GM21360 (cell line): ENCODE measurements at regions not wholly inside any gene's neighbourhood (a gene's known extent, or its start where the extent isn't known, plus 50 kb on each side); places are given as distances from the start of the nearest gene placed in this dataset.
"Not testable (repeated sequence)": the region's sequence is repeated elsewhere in the genome, so short reads cannot be mapped to it uniquely, and the experiment has no call there.

ENCODE experiments used
- ATAC-seq: cut with Tn5 transposase; IDR thresholded peaks from one replicate; pipeline ENCODE4 v1.9.1; 2021; ENCODE audit warnings: mild to moderate bottlenecking, moderate library complexity; ENCODE audit not compliant: unreplicated experiment

- no peak for ATAC-seq
Measured at GRCh38 chr12:9342614-9343353, 134.6 kb upstream of the PZP start.

- no peak for ATAC-seq
Measured at GRCh38 chr12:9341260-9341585, 133.0 kb upstream of the PZP start.

GRCh38 chr12:9340422-9341259, 132.4 kb upstream of the PZP start:
- ATAC-seq: no peak

- no peak for ATAC-seq
Measured at GRCh38 chr12:9337656-9338055, 129.5 kb upstream of the PZP start.

GRCh38 chr12:9336375-9337011, 128.3 kb upstream of the PZP start:
- ATAC-seq: not testable (repeated sequence)

GRCh38 chr12:9335867-9336266, 127.7 kb upstream of the PZP start:
- ATAC-seq: no peak

- ATAC-seq: no peak
Measured at GRCh38 chr12:9334964-9335363, 126.8 kb upstream of the PZP start.

GRCh38 chr12:9334041-9334692, 126.0 kb upstream of the PZP start:
- no peak for ATAC-seq

GRCh38 chr12:9333161-9333560, 125.0 kb upstream of the PZP start:
- no peak for ATAC-seq

GRCh38 chr12:9332564-9332963, 124.4 kb upstream of the PZP start:
- no peak for ATAC-seq

- ATAC-seq: no peak
Measured at GRCh38 chr12:9331218-9331626, 123.0 kb upstream of the PZP start.

- no peak for ATAC-seq
Measured at GRCh38 chr12:9329019-9329418, 120.8 kb upstream of the PZP start.

GRCh38 chr12:9328065-9328464, 119.9 kb upstream of the PZP start:
- no peak for ATAC-seq

- ATAC-seq: no peak
Measured at GRCh38 chr12:9327320-9327719, 119.1 kb upstream of the PZP start.

GRCh38 chr12:9326849-9327248, 118.7 kb upstream of the PZP start:
- not testable (repeated sequence) for ATAC-seq

- no peak for ATAC-seq
Measured at GRCh38 chr12:9326085-9326484, 117.9 kb upstream of the PZP start.

- no peak for ATAC-seq
Measured at GRCh38 chr12:9325471-9325870, 117.3 kb upstream of the PZP start.

GRCh38 chr12:9324782-9325181, 116.6 kb upstream of the PZP start:
- ATAC-seq: no peak

- ATAC-seq: no peak
Measured at GRCh38 chr12:9323144-9323681, 115.0 kb upstream of the PZP start.

GRCh38 chr12:9319842-9320173, 111.6 kb upstream of the PZP start:
- no peak for ATAC-seq
